PC-3 (cell line): ENCODE measurements at regions not wholly inside any gene's neighbourhood (a gene's known extent, or its start where the extent isn't known, plus 50 kb on each side); places are given as distances from the start of the nearest gene placed in this dataset.

Experiments
- ATAC-seq: fragments of 200-7000 bp; cut with Tn5 transposase; 2 replicates; pipeline ENCODE4 v1.9.1; 2020; ENCODE audit warnings: mild to moderate bottlenecking, moderate library complexity
- BruUV-seq: library from RNA; stranded (reverse); fragments of 400-500 nt; replicated peaks from 2 replicates; lab custom pipeline; 2021; lab: Mats Ljungman, UMichigan
- CTCF ChIA-PET: fragments of 300-600 bp; sonication (Branson Sonifier 250); formaldehyde crosslinking; loops from one replicate; lab custom pipeline; 2022; ENCODE audit warnings: antibody characterized with exemption; lab: Charles Lee
- POLR2A ChIA-PET: fragments of 300-600 bp; sonication (Branson Sonifier 250); formaldehyde crosslinking; loops from one replicate; lab custom pipeline; 2022; ENCODE audit warnings: antibody characterized with exemption; ENCODE audit not compliant: unreplicated experiment; lab: Charles Lee
- DNase-seq: peaks from one replicate; pipeline ENCODE4 v3.0.0-alpha.2; 2015
- H2AFZ ChIP-seq: fragments of 300-600 bp; sonication (generic); 2 replicates; pipeline ENCODE4 v1.6.0; 2016; ENCODE audit warnings: antibody characterized with exemption, low read length
- H3F3A ChIP-seq: fragments of 300-600 bp; sonication (generic); one replicate; pipeline ENCODE4 v1.6.0; 2017; ENCODE audit warnings: antibody characterized with exemption, low read length, control low read depth, mild to moderate bottlenecking; ENCODE audit not compliant: unreplicated experiment
- H3K27ac ChIP-seq: fragments of 300-600 bp; sonication (generic); 2 replicates; pipeline ENCODE4 v1.5.1; 2016; ENCODE audit warnings: mild to moderate bottlenecking, low read length
- H3K27me3 ChIP-seq: fragments of 300-600 bp; sonication (generic); 2 replicates; pipeline ENCODE4 v1.6.1; 2016; ENCODE audit warnings: low read length, mixed read lengths
- H3K36me3 ChIP-seq: fragments of 300-600 bp; sonication (generic); 2 replicates; pipeline ENCODE4 v1.6.1; 2016; ENCODE audit warnings: low read depth, mixed run types, low read length, mixed read lengths
- H3K4me1 ChIP-seq: fragments of 300-600 bp; sonication (generic); 2 replicates; pipeline ENCODE4 v1.5.1; 2016; ENCODE audit warnings: low read length; ENCODE audit not compliant: insufficient read depth
- H3K4me2 ChIP-seq: fragments of 300-600 bp; sonication (generic); 2 replicates; pipeline ENCODE4 v1.6.0; 2016; ENCODE audit warnings: low read length
- H3K4me3 ChIP-seq: fragments of 300-600 bp; sonication (generic); 2 replicates; pipeline ENCODE4 v1.5.1; 2016; ENCODE audit warnings: mild to moderate bottlenecking, low read length, mixed read lengths
- H3K79me2 ChIP-seq: fragments of 300-600 bp; sonication (generic); 2 replicates; pipeline ENCODE4 v1.6.1; 2017; ENCODE audit warnings: low read length, mixed read lengths
- H3K9ac ChIP-seq: fragments of 300-600 bp; sonication (generic); 2 replicates; pipeline ENCODE4 v1.6.0; 2016; ENCODE audit warnings: mild to moderate bottlenecking, low read length
- H3K9me2 ChIP-seq: fragments of 300-600 bp; sonication (generic); replicated peaks from 2 replicates; pipeline ENCODE4 v1.6.1; 2016; ENCODE audit warnings: mixed run types, low read length, mixed read lengths
- H3K9me3 ChIP-seq: fragments of 300-600 bp; sonication (generic); 2 replicates; pipeline ENCODE4 v1.6.1; 2016; ENCODE audit warnings: low read length, mixed read lengths
- H4K20me1 ChIP-seq: fragments of 300-600 bp; sonication (generic); 2 replicates; pipeline ENCODE4 v1.6.1; 2016; ENCODE audit warnings: low read length, mixed read lengths
- EZH2 ChIP-seq: fragments of 300-600 bp; sonication (generic); IDR thresholded peaks from one replicate; pipeline ENCODE4 v1.6.1; 2017; ENCODE audit warnings: antibody characterized with exemption, mild to moderate bottlenecking, low read length; ENCODE audit not compliant: unreplicated experiment
- EZH2phosphoT487 ChIP-seq: fragments of 300-600 bp; sonication (generic); IDR thresholded peaks from 2 replicates; pipeline ENCODE4 v1.6.1; 2018; ENCODE audit warnings: mild to moderate bottlenecking, antibody characterized with exemption, low read length, borderline replicate concordance
- intact Hi-C: fragments of 100-400 bp; cut with micrococcal nuclease; formaldehyde crosslinking; loops from 2 replicates; pipeline ENCODE4 v1.9.0; 2023
- TF ChIP-seq, protein P1 (sequence below): fragments of 300-600 bp; sonication (generic); conservative IDR thresholded peaks from 2 replicates; pipeline ENCODE4 v1.5.1; 2017; ENCODE audit warnings: antibody characterized with exemption, low read depth, mild to moderate bottlenecking, low read length

GRCh38 chr12:59040043-59040442, 119.7 kb upstream of the LRIG3 start:
- no peak overlapping the region for H3K4me3 ChIP-seq
- DNase-seq, result no peak
- H2AFZ ChIP-seq, result no peak overlapping the region
- ATAC-seq, result no peak
- BruUV-seq, result no TSS peak
- no peaks in the 10 kb centered on the region for H4K20me1 ChIP-seq
- no peaks in the 10 kb centered on the region for H3K9me3 ChIP-seq
- no peaks in the 10 kb centered on the region for H3K9me2 ChIP-seq
- ChIA-PET CTCF (no interaction called here), POLR2A (no interaction called here)
- TF ChIP-seq, protein P1, sequence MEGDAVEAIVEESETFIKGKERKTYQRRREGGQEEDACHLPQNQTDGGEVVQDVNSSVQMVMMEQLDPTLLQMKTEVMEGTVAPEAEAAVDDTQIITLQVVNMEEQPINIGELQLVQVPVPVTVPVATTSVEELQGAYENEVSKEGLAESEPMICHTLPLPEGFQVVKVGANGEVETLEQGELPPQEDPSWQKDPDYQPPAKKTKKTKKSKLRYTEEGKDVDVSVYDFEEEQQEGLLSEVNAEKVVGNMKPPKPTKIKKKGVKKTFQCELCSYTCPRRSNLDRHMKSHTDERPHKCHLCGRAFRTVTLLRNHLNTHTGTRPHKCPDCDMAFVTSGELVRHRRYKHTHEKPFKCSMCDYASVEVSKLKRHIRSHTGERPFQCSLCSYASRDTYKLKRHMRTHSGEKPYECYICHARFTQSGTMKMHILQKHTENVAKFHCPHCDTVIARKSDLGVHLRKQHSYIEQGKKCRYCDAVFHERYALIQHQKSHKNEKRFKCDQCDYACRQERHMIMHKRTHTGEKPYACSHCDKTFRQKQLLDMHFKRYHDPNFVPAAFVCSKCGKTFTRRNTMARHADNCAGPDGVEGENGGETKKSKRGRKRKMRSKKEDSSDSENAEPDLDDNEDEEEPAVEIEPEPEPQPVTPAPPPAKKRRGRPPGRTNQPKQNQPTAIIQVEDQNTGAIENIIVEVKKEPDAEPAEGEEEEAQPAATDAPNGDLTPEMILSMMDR, result no peak
- H3K9ac ChIP-seq, result no peak overlapping the region
- peaks cover 13% of the 10 kb centered on the region for H3F3A ChIP-seq
- H3K4me1 ChIP-seq, result peaks cover 34% of the 10 kb centered on the region
- H3K27me3 ChIP-seq, result no peaks in the 10 kb centered on the region
- no peaks in the 10 kb centered on the region for H3K79me2 ChIP-seq
- no peak overlapping the region for H3K4me2 ChIP-seq
- intact Hi-C loops, result loop anchor here (2.0 kb wide), 1 partner anchor 121 kb away; no protein-coding TSS in a partner anchor
- no peak overlapping the region; the same call in 1 of the 2 replicates for H3K27ac ChIP-seq
- H3K36me3 ChIP-seq, result no peaks in the 10 kb centered on the region

DNA sequence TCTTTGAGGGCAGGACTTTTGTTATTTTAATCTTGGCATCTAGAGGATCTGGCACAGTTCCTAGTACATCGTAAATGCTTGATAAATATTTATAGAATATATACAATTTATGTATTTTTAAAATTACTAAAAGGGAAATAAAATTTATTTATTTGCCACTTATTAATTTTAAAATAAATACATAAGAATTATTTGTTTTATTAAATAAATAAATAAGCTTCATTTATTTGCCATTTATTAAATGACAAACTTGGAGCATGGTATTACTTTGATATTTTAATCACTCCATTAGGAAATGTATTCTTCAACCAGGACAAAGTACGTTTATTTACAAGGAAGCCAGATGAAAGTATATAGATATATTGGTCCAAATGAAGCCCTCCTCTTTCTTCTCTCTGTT, 118.7 kb upstream of the LRIG3 start:
- Histone ChIP-seq H3K36me3 (no peaks in the 10 kb centered on the region), H3K4me2 (no peak overlapping the region), H3K9ac (no peak overlapping the region), H3K27me3 (no peaks in the 10 kb centered on the region), H3F3A (peaks cover 13% of the 10 kb centered on the region), H3K9me3 (no peaks in the 10 kb centered on the region), H3K27ac (no peak overlapping the region), H3K9me2 (no peaks in the 10 kb centered on the region), H3K79me2 (no peaks in the 10 kb centered on the region), H3K4me3 (no peak overlapping the region), H3K4me1 (peaks cover 34% of the 10 kb centered on the region), H2AFZ (no peak overlapping the region), H4K20me1 (no peaks in the 10 kb centered on the region)
- TF ChIP-seq EZH2phosphoT487 (no peak), EZH2 (no peak)
- TF ChIP-seq, protein P1, result no peak
- BruUV-seq, result no TSS peak
- no peak for ATAC-seq
- POLR2A ChIA-PET, result no interaction called here
- intact Hi-C loops, result no loop called here
- CTCF ChIA-PET, result no interaction called here
- no peak for DNase-seq

- CTCF ChIA-PET, result no interaction called here
- no peaks in the 10 kb centered on the region for H4K20me1 ChIP-seq
- H3F3A ChIP-seq, result peaks cover 11% of the 10 kb centered on the region
- H3K27ac ChIP-seq, result no peak overlapping the region
- DNase-seq (no peak), ATAC-seq (no peak)
- H3K4me3 ChIP-seq, result no peak overlapping the region
- no peak overlapping the region for H3K9ac ChIP-seq
- no TSS peak for BruUV-seq
- POLR2A ChIA-PET, result no interaction called here
- H3K27me3 ChIP-seq, result no peaks in the 10 kb centered on the region
- H3K9me2 ChIP-seq, result no peaks in the 10 kb centered on the region
- H3K4me1 ChIP-seq, result peaks cover 18% of the 10 kb centered on the region
- no peaks in the 10 kb centered on the region for H3K79me2 ChIP-seq
- intact Hi-C loops, result no loop called here
- no peak overlapping the region for H3K4me2 ChIP-seq
- H2AFZ ChIP-seq, result no peak overlapping the region
- no peaks in the 10 kb centered on the region for H3K36me3 ChIP-seq
- no peak for TF ChIP-seq EZH2phosphoT487
- H3K9me3 ChIP-seq, result no peaks in the 10 kb centered on the region
Observed at GRCh38 chr12:59036973-59037762, 116.9 kb upstream of the LRIG3 start.
